Loucy (cell line): ENCODE measurements at regions not wholly inside any gene's neighbourhood (a gene's known extent, or its start where the extent isn't known, plus 50 kb on each side); places are given as distances from the start of the nearest gene placed in this dataset.

Experiments
- H2AFZ ChIP-seq: fragments of 200-600 bp; sonication (generic); 2 replicates; pipeline ENCODE4 v1.6.0; 2016; ENCODE audit warnings: antibody characterized with exemption, mild to moderate bottlenecking, low read length, moderate library complexity
- H3F3A ChIP-seq: fragments of 200-600 bp; 2 replicates; pipeline ENCODE4 v1.6.0; 2016; ENCODE audit warnings: antibody characterized with exemption, low read depth, mild to moderate bottlenecking
- H3K27me3 ChIP-seq: fragments of 200-600 bp; sonication (generic); 2 replicates; pipeline ENCODE4 v1.6.1; 2014; ENCODE audit warnings: low read length, mild to moderate bottlenecking; ENCODE audit not compliant: insufficient read depth, poor library complexity, severe bottlenecking
- H3K36me3 ChIP-seq: fragments of 200-600 bp; sonication (generic); 2 replicates; pipeline ENCODE4 v1.6.1; 2016; ENCODE audit warnings: low read length; ENCODE audit not compliant: insufficient read depth
- H3K4me1 ChIP-seq: fragments of 200-600 bp; sonication (generic); 2 replicates; pipeline ENCODE4 v1.5.1; 2014; ENCODE audit warnings: low read length, mild to moderate bottlenecking; ENCODE audit not compliant: insufficient read depth, poor library complexity, severe bottlenecking
- H3K4me2 ChIP-seq: fragments of 200-600 bp; sonication (generic); 2 replicates; pipeline ENCODE4 v1.6.0; 2014; ENCODE audit warnings: antibody characterized with exemption, low read length, low read depth, mild to moderate bottlenecking; ENCODE audit not compliant: poor library complexity, severe bottlenecking
- H3K4me3 ChIP-seq: fragments of 200-600 bp; sonication (generic); 2 replicates; pipeline ENCODE4 v1.5.1; 2014; ENCODE audit warnings: low read length, mild to moderate bottlenecking, mixed read lengths; ENCODE audit not compliant: poor library complexity, severe bottlenecking
- H3K79me2 ChIP-seq: fragments of 200-600 bp; sonication (generic); 2 replicates; pipeline ENCODE4 v1.6.1; 2014; ENCODE audit warnings: low read length; ENCODE audit not compliant: insufficient read depth
- H3K9ac ChIP-seq: fragments of 200-600 bp; sonication (generic); 2 replicates; pipeline ENCODE4 v1.6.0; 2014; ENCODE audit warnings: mild to moderate bottlenecking, low read depth, low read length, moderate library complexity; ENCODE audit not compliant: poor library complexity, severe bottlenecking
- H3K9me2 ChIP-seq: fragments of 200-600 bp; sonication (generic); replicated peaks from 2 replicates; pipeline ENCODE4 v1.6.1; 2016; ENCODE audit warnings: low read depth, low read length, mixed read lengths
- H3K9me3 ChIP-seq: fragments of 200-600 bp; sonication (generic); 2 replicates; pipeline ENCODE4 v1.6.1; 2014; ENCODE audit warnings: mild to moderate bottlenecking, antibody characterized with exemption, low read length, low read depth; ENCODE audit not compliant: insufficient read depth
- H4K20me1 ChIP-seq: fragments of 200-600 bp; sonication (generic); 2 replicates; pipeline ENCODE4 v1.6.0; 2014; ENCODE audit warnings: antibody characterized with exemption, low read length, mild to moderate bottlenecking; ENCODE audit not compliant: insufficient read depth, poor library complexity, severe bottlenecking
- EZH2phosphoT487 ChIP-seq: fragments of 200-600 bp; IDR thresholded peaks from 2 replicates; pipeline ENCODE4 v1.6.1; 2018; ENCODE audit warnings: antibody characterized with exemption, mild to moderate bottlenecking, moderate library complexity, borderline replicate concordance
- TF ChIP-seq, protein P1 (sequence below): fragments of 200-600 bp; sonication (generic); conservative IDR thresholded peaks from 2 replicates; pipeline ENCODE4 v1.5.1; 2014; ENCODE audit warnings: mild to moderate bottlenecking, antibody characterized with exemption, low read length

DNA sequence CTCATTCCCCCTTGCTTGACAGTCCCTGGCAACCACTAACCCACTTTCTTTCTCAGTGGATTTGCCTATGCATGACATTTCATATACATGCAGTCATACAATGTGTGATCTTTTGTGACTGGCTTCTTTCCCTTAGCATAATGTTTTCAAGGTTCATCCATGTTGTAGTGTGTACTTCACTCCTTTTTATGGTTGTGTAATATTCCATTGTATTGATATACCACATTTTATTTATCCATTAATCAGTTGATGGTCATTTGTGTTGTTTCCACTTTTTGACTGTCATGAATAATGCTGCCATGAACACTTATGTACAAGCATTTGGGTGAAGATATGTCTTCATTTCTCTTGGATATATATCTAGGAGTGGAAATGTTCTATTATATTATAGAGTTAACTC is 127.7 kb upstream of the GRIK3 start:
- Histone ChIP-seq H3K9me2 (no peaks in the 10 kb centered on the region), H4K20me1 (no peaks in the 10 kb centered on the region), H3K9me3 (peaks cover 10% of the 10 kb centered on the region; the same call in 1 of the 2 replicates), H3K4me1 (no peaks in the 10 kb centered on the region), H2AFZ (no peak overlapping the region), H3K79me2 (no peaks in the 10 kb centered on the region), H3K27me3 (no peaks in the 10 kb centered on the region), H3K36me3 (no peaks in the 10 kb centered on the region), H3K4me3 (no peak overlapping the region), H3K4me2 (no peak overlapping the region), H3K9ac (no peak overlapping the region), H3F3A (no peaks in the 10 kb centered on the region)
- TF ChIP-seq, protein P1, sequence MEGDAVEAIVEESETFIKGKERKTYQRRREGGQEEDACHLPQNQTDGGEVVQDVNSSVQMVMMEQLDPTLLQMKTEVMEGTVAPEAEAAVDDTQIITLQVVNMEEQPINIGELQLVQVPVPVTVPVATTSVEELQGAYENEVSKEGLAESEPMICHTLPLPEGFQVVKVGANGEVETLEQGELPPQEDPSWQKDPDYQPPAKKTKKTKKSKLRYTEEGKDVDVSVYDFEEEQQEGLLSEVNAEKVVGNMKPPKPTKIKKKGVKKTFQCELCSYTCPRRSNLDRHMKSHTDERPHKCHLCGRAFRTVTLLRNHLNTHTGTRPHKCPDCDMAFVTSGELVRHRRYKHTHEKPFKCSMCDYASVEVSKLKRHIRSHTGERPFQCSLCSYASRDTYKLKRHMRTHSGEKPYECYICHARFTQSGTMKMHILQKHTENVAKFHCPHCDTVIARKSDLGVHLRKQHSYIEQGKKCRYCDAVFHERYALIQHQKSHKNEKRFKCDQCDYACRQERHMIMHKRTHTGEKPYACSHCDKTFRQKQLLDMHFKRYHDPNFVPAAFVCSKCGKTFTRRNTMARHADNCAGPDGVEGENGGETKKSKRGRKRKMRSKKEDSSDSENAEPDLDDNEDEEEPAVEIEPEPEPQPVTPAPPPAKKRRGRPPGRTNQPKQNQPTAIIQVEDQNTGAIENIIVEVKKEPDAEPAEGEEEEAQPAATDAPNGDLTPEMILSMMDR, result no peak
- TF ChIP-seq EZH2phosphoT487, result no peak

DNA sequence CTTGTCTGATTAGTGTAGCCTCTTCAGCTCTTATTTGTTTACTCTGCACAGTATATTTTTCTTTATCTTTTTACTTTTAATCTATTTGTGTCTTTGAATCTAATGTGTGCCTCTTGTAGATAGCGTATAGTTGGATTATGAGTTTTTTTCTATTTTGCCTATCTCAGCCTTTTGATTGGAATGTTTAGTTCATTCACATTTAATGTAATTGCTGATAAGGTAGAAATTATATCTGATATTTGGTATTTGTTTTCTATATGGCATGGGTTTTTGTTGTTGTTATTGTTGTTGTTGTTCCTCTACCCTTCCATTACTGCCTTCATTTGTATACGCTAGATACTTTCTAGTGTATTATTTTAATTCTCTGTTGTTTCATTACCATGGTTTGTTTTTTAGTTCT is 131.7 kb upstream of the GRIK3 start:
- H2AFZ ChIP-seq, result no peak overlapping the region
- no peaks in the 10 kb centered on the region for H3K36me3 ChIP-seq
- no peaks in the 10 kb centered on the region for H3F3A ChIP-seq
- H3K9ac ChIP-seq, result no peak overlapping the region
- 0 out of 2 replicates have a peak, but pooled peaks cover 10% of the 10 kb centered on the region for H3K9me3 ChIP-seq
- H3K79me2 ChIP-seq, result no peaks in the 10 kb centered on the region
- no peaks in the 10 kb centered on the region for H3K27me3 ChIP-seq
- H3K4me1 ChIP-seq, result no peaks in the 10 kb centered on the region
- no peaks in the 10 kb centered on the region for H3K9me2 ChIP-seq
- no peak overlapping the region for H3K4me3 ChIP-seq
- no peaks in the 10 kb centered on the region for H4K20me1 ChIP-seq
- no peak for TF ChIP-seq EZH2phosphoT487
- TF ChIP-seq, protein P1, result no peak
- no peak overlapping the region for H3K4me2 ChIP-seq

DNA sequence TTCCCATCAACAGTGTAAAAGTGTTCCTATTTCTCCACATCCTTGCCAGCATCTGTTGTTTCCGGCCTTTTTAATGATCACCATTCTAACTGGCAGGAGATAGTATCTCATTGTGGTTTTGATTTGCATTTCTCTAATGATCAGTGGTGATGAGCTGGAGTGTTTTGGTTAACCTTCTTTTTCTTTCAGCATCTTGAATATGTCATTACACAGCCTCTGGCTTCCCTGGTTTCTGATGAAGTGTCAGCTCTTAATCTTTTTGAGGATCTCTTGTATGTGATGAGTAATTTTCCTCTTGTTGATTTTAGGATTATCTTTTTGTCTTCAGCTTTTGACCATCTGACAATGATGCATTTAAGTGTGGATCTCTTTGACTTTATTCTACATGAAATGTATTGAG is 133.2 kb upstream of the GRIK3 start:
- no peaks in the 10 kb centered on the region for H3K9me2 ChIP-seq
- H3K9ac ChIP-seq, result no peak overlapping the region
- H3K4me2 ChIP-seq, result no peak overlapping the region
- H4K20me1 ChIP-seq, result no peaks in the 10 kb centered on the region
- H3K9me3 ChIP-seq, result 0 out of 2 replicates have a peak, but pooled peaks cover 4% of the 10 kb centered on the region
- H3K79me2 ChIP-seq, result no peaks in the 10 kb centered on the region
- TF ChIP-seq, protein P1, result no peak
- no peak for TF ChIP-seq EZH2phosphoT487
- H2AFZ ChIP-seq, result no peak overlapping the region
- H3K27me3 ChIP-seq, result no peaks in the 10 kb centered on the region
- no peaks in the 10 kb centered on the region for H3F3A ChIP-seq
- no peak overlapping the region for H3K4me3 ChIP-seq
- no peaks in the 10 kb centered on the region for H3K36me3 ChIP-seq
- no peaks in the 10 kb centered on the region for H3K4me1 ChIP-seq
